ENCODE measurements at regions not wholly inside any gene's neighbourhood (a gene's known extent, or its start where the extent isn't known, plus 50 kb on each side); places are given as distances from the start of the nearest gene placed in this dataset.

DNA sequence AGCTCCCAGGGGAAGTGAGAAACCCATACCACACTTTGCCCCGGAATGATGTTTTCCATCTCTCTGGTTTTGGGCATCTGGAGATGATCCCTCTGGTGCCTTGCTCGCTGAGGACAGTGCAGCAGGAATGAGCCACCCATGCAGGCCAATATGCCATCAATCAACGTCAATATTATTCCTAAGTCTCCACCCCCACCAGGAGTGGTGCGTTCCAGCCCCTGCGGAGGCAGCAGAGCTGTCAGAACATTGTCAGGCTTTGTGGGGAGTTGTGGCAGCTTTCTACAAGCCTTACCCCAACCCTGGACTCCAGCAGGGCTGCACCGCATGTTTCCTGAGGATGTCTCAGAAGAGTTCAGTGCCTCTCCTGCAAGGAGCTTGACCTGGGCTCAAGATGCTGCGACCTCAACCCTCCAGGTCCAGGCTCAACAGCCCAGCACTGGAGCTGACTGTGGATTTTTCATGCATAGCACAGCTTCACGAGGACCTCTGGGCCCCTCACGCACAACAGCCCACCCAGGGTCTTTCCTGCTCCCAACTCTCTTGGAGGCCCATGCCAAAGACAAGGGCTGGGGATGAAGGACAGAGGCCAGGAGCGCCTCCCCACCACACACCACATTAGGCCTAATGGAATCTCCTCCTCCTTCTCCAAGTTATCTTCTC, 67.5 kb downstream of the PSMG1 start:
- TF ChIP-seq, protein P1, sequence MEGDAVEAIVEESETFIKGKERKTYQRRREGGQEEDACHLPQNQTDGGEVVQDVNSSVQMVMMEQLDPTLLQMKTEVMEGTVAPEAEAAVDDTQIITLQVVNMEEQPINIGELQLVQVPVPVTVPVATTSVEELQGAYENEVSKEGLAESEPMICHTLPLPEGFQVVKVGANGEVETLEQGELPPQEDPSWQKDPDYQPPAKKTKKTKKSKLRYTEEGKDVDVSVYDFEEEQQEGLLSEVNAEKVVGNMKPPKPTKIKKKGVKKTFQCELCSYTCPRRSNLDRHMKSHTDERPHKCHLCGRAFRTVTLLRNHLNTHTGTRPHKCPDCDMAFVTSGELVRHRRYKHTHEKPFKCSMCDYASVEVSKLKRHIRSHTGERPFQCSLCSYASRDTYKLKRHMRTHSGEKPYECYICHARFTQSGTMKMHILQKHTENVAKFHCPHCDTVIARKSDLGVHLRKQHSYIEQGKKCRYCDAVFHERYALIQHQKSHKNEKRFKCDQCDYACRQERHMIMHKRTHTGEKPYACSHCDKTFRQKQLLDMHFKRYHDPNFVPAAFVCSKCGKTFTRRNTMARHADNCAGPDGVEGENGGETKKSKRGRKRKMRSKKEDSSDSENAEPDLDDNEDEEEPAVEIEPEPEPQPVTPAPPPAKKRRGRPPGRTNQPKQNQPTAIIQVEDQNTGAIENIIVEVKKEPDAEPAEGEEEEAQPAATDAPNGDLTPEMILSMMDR (IDR thresholded peaks at IDR 0.05; ENCODE audit: low read length) = no peak
- no peak for TF ChIP-seq EZH2phosphoT487 (IDR thresholded peaks at IDR 0.05; ENCODE audit: low read length)

All from MM.1S (cell line).